K562 (cell line): ENCODE measurements at regions not wholly inside any gene's neighbourhood (a gene's known extent, or its start where the extent isn't known, plus 50 kb on each side); places are given as distances from the start of the nearest gene placed in this dataset.

ENCODE experiments used
- ATAC-seq: fragments of 200-7000 bp; cut with Tn5 transposase; 3 replicates; pipeline ENCODE4 v1.9.1; 2020; ENCODE audit warnings: moderate library complexity
- BruUV-seq: library from RNA; stranded (reverse); fragments of 400-500 nt; replicated peaks from 2 replicates; lab custom pipeline; 2021; lab: Mats Ljungman, UMichigan
- CTCF ChIA-PET: fragments of 300-600 bp; formaldehyde crosslinking; extraction: SDS; loops from one replicate; lab custom pipeline; 2021; ENCODE audit warnings: low intra/inter-chr PET ratio; lab: Yijun Ruan, JAX
- POLR2A ChIA-PET: fragments of 300-600, 350-650 bp; sonication (Branson Sonifier 250); formaldehyde crosslinking; extraction: SDS; loops from one replicate; lab custom pipeline; 2021; ENCODE audit warnings: antibody characterized with exemption, inconsistent platforms; lab: Yijun Ruan, JAX
- DNase-seq, 4 experiments: peaks; one replicate each; pipeline versions ENCODE4 v3.0.0 to v3.0.0-alpha.2; 2011 to 2018; ENCODE audit warnings: low spot score in 3 of 4, mixed read lengths in 3 of 4; ENCODE audit errors: extremely low read depth in 1 of 4
- FAIRE-seq: peaks from 2 replicates; lab custom pipeline; 2011; peaks lifted over from hg19 to GRCh38; lab: Jason Lieb, UNC
- H2AFZ ChIP-seq: 2 replicates; pipeline ENCODE4 v1.6.0; 2011; ENCODE audit warnings: low read depth, low read length, control low read depth, inconsistent platforms
- H3K27ac ChIP-seq: fragments of 200-600 bp; 3 replicates; pipeline ENCODE4 v1.8.0; 2011; ENCODE audit warnings: low read depth, mild to moderate bottlenecking, control low read depth, inconsistent platforms, low read length, moderate library complexity, mixed read lengths; ENCODE audit errors: extremely low read depth
- H3K27me3 ChIP-seq, 2 experiments: fragments of 300-600 bp in 1 of 2; 2 replicates in 1 of 2; 3 replicates in 1 of 2; pipeline versions ENCODE4 v1.6.0 to v1.8.0; 2011; ENCODE audit warnings: inconsistent platforms in 2 of 2, low read length in 2 of 2, mild to moderate bottlenecking in 1 of 2, mixed read lengths in 1 of 2, moderate library complexity in 1 of 2; ENCODE audit not compliant: control insufficient read depth in 2 of 2, insufficient read depth in 2 of 2
- H3K36me3 ChIP-seq: fragments of 300-600 bp; 3 replicates; pipeline ENCODE4 v1.8.0; 2011; ENCODE audit warnings: mild to moderate bottlenecking, low read length, inconsistent platforms; ENCODE audit not compliant: control insufficient read depth, insufficient read depth
- H3K4me1 ChIP-seq, 2 experiments: fragments of 200-600 bp in 1 of 2; replicated peaks in 1 of 2; 2 replicates in 1 of 2; 3 replicates in 1 of 2; pipeline versions ENCODE4 v1.5.1 to v1.8.0; 2011; ENCODE audit warnings: inconsistent platforms in 2 of 2, low read length in 2 of 2, mild to moderate bottlenecking in 1 of 2, mixed read lengths in 1 of 2, moderate library complexity in 1 of 2; ENCODE audit not compliant: control insufficient read depth in 2 of 2, insufficient read depth in 2 of 2
- H3K4me2 ChIP-seq: 2 replicates; pipeline ENCODE4 v1.6.1; 2011; ENCODE audit warnings: low read length, control low read depth, inconsistent platforms, mixed read lengths; ENCODE audit not compliant: insufficient read depth
- H3K4me3 ChIP-seq: fragments of 200-600 bp; sonication (generic), shearing (Covaris generic); 2 replicates; pipeline ENCODE4 v1.5.1; 2016; ENCODE audit warnings: control low read depth, inconsistent platforms
- H3K79me2 ChIP-seq: fragments of 200-600 bp; 3 replicates; pipeline ENCODE4 v1.8.0; 2011; ENCODE audit warnings: low read length, inconsistent platforms; ENCODE audit not compliant: control insufficient read depth, insufficient read depth
- H3K9ac ChIP-seq, 2 experiments: 2 replicates each; pipeline versions ENCODE4 v1.6.0 to v1.6.1; 2011; ENCODE audit warnings: low read depth in 2 of 2, low read length in 2 of 2, control low read depth in 1 of 2, inconsistent platforms in 1 of 2, mild to moderate bottlenecking in 1 of 2, mixed read lengths in 1 of 2; ENCODE audit not compliant: insufficient read depth in 1 of 2
- H3K9me1 ChIP-seq: one replicate; pipeline ENCODE4 v1.6.0; 2011; ENCODE audit warnings: inconsistent platforms, mild to moderate bottlenecking, low read length, moderate library complexity; ENCODE audit not compliant: control insufficient read depth, insufficient read depth
- H3K9me3 ChIP-seq: replicated peaks from 2 replicates; pipeline ENCODE4 v1.5.1; 2011; ENCODE audit warnings: low read depth, low read length, inconsistent platforms; ENCODE audit not compliant: control insufficient read depth, insufficient read depth
- H4K20me1 ChIP-seq: replicated peaks from 2 replicates; pipeline ENCODE4 v1.6.1; 2011; ENCODE audit warnings: low read length, inconsistent platforms, mixed read lengths; ENCODE audit not compliant: control insufficient read depth, insufficient read depth
- ATF3 ChIP-seq, 2 experiments: fragments of 450-650 bp in 1 of 2; sonication (generic) in 1 of 2; formaldehyde crosslinking in 1 of 2; IDR thresholded peaks in 1 of 2; conservative IDR thresholded peaks in 1 of 2; 2 replicates each; pipeline versions ENCODE4 v1.6.1 to v1.8.1; 2016 to 2023; ENCODE audit warnings: mild to moderate bottlenecking in 2 of 2, moderate library complexity in 2 of 2, inconsistent platforms in 1 of 2, missing genetic modification reagents in 1 of 2
- CREB3L1 ChIP-seq: fragments of 450-650 bp; IDR thresholded peaks from 2 replicates; pipeline ENCODE4 v1.6.1; 2014; ENCODE audit warnings: low read depth, mild to moderate bottlenecking, moderate library complexity, borderline replicate concordance
- ZNF24 ChIP-seq: fragments of 450-650 bp; IDR thresholded peaks from 2 replicates; pipeline ENCODE4 v1.6.1; 2016
- ZNF280A ChIP-seq: fragments of 450-650 bp; IDR thresholded peaks from 2 replicates; pipeline ENCODE4 v1.6.1; 2018; ENCODE audit warnings: mild to moderate bottlenecking, low read depth; ENCODE audit not compliant: partially characterized antibody
- WGBS: fragments of 100-300 bp; shearing (Covaris generic); methylation state at CpG from one replicate; pipeline ENCODE4 v1.1.6; 2016; ENCODE audit warnings: low coverage, mixed read lengths; ENCODE audit not compliant: insufficient coverage; ENCODE audit errors: missing lambda C conversion rate; 5-methylcytosine and 5-hydroxymethylcytosine counted together
- in situ Hi-C: fragments of 300-500 bp; cut with MboI; formaldehyde crosslinking; loops from 4 replicates; pipeline ENCODE4 v1.15.0; 2018; ENCODE audit warnings: inconsistent platforms, mixed read lengths
- intact Hi-C: fragments of 100-400 bp; cut with micrococcal nuclease; formaldehyde crosslinking; loops from 2 replicates; pipeline ENCODE4 v1.14.2; 2022

- Histone ChIP-seq H2AFZ (no peak overlapping the region), H3K9ac (no peak overlapping the region), H4K20me1 (no peaks in the 10 kb centered on the region), H3K27me3 (no peaks in the 10 kb centered on the region), H3K27ac (no peak overlapping the region), H3K79me2 (no peaks in the 10 kb centered on the region), H3K4me2 (no peak overlapping the region), H3K9me3 (no peaks in the 10 kb centered on the region), H3K9me1 (no peaks in the 10 kb centered on the region), H3K36me3 (no peaks in the 10 kb centered on the region), H3K4me1 (peaks cover 0 to 7% of the 10 kb centered on the region in 2 experiments; a peak in 2 of 5 replicates), H3K4me3 (no peak overlapping the region)
- peak; percentile 57; the same call in 1 of the 2 replicates for TF ChIP-seq ZNF24
- TF ChIP-seq ZNF280A: no peak
- TF ChIP-seq CREB3L1: no peak
- peak; percentile 40; the same call in 1 of the 2 replicates for TF ChIP-seq ATF3 (IDR thresholded peaks at IDR 0.05)
- TF ChIP-seq ATF3 (CRISPR knock-in tag; conservative IDR thresholded peaks at IDR 0.05): no peak
- ChIA-PET CTCF (no interaction called here), POLR2A (no interaction called here)
- no peak for DNase-seq
- whole genome bisulfite sequencing: 59% methylated on average over 3 of the region's 3 CpGs
- no peak for ATAC-seq
- no TSS peak for BruUV-seq
- no peak for FAIRE-seq
- in situ Hi-C loops (loop anchor here (5.0 kb wide), 1 partner anchor 442 kb away; no protein-coding TSS in a partner anchor), intact Hi-C loops (loop anchor here (5.0 kb wide), 4 partner anchors 97 to 467 kb away; partner anchors contain the start of gene PRTFDC1)
Observed at GRCh38 chr10:25084447-25084846, 68.0 kb downstream of the THNSL1 start.
